NCI-H146 (cell line): ENCODE measurements at regions not wholly inside any gene's neighbourhood (a gene's known extent, or its start where the extent isn't known, plus 50 kb on each side); places are given as distances from the start of the nearest gene placed in this dataset.
"Not testable (repeated sequence)": the region's sequence is repeated elsewhere in the genome, so short reads cannot be mapped to it uniquely, and the experiment has no call there.

ENCODE experiments used
- DNase-seq: peaks from one replicate; lab custom pipeline; 2025; lab: John Stamatoyannopoulos, UW

DNA sequence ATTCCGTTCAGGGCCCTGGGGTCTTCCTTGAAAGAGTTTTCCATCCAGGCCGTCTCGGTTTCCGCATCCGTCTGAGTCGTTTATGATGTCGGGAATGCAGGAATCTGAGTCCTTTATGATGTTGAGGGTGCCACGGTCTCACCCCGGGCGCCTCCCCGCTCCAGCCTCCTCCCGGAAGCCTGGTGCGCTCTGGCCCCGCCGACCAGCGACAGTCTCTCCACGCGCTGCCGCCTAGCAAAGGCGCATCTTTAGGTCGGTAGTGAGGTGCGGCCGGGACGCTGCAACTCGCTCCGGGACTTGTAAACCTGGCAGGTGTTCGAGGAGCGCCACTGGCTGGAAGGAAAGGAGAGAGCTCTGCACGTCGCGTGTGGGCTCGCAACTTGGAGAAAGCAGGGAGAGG lies 132.6 kb downstream of the FAM72C start:
- not testable (repeated sequence) for DNase-seq

DNA sequence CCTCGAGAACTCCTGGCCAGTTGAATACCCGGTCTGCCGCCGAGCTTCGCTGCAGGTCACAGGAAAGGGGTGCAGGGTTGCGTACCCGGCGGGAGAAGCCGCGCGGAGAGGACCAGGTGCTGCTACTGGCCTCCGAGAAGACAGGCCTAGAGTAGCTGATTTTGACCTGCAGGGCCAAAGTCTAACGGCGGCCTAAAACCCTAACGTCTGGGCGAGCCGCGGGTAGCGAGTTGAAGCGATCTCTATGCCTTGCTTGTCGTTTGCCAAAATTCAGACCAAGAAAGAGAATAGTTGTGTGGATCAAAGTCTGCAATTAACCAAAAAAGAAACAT lies 133.2 kb downstream of the FAM72C start:
- DNase-seq: not testable (repeated sequence)

DNA sequence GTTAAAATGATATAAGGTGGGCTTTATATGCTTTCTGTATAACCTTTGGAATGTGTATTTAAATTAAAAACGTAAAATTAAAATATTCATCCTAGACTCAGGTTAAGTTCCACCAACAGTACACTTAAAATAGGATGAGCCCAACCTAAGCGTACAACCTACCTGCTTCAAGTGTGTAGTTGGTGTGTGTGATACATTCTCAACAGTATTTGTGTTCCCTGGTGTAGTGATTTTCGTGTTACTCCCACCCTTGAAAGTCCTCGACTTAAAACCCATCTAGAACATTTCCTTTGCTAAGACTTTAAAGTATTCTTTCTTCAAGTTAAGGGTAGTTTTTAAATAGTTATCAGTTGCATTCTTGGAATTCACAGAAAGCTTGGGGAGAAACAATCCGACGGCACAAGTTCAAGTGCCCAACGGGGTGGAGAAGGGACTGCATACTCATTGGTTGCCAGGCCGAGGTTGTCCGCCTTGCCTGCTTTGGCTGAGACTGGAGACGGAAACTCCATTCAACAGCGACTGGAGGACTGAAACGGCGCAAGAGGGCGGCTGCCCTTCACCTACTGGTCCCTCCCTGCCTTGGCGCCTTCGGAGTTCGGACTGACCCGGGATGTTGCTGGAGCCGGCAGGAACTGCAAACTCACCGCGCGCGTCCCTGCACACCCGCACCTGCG lies 133.7 kb downstream of the FAM72C start:
- DNase-seq: not testable (repeated sequence)

DNA sequence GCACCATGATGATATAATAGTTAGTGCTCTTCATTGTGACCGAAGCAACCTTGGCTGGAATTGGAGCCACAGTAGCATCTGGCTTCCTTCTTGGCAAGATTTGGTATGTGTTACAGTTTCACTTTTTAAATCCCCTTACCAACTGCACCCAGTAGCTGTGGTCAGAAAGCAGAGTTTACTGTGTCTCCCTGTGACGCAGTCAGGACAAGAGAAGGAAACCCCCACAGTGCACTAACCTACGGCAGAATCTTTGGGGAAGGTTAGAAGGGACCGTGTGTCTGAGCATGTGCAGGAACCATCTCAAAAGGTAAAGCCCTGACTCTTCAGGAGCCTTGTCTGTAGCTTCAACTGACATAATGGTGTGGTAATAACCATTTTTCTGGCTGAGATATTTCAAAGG lies 138.4 kb downstream of the FAM72C start:
- not testable (repeated sequence) for DNase-seq

DNA sequence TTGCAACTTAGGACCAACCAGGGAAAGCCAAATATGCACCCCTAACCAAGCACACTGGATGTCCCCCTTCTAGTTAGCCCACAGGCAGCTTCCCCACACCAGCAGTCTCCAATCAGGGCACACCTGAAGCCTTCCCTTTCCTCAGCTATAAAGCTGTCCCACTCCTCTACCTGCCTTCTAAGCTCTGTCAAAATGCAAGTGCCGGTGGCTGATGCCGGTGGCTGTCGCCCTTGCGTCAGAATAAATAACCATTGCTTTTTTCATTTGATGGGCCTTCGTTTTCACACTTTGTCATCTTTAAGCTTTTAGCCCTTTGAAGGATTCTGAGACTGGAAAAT lies 139.4 kb downstream of the FAM72C start:
- not testable (repeated sequence) for DNase-seq

DNA sequence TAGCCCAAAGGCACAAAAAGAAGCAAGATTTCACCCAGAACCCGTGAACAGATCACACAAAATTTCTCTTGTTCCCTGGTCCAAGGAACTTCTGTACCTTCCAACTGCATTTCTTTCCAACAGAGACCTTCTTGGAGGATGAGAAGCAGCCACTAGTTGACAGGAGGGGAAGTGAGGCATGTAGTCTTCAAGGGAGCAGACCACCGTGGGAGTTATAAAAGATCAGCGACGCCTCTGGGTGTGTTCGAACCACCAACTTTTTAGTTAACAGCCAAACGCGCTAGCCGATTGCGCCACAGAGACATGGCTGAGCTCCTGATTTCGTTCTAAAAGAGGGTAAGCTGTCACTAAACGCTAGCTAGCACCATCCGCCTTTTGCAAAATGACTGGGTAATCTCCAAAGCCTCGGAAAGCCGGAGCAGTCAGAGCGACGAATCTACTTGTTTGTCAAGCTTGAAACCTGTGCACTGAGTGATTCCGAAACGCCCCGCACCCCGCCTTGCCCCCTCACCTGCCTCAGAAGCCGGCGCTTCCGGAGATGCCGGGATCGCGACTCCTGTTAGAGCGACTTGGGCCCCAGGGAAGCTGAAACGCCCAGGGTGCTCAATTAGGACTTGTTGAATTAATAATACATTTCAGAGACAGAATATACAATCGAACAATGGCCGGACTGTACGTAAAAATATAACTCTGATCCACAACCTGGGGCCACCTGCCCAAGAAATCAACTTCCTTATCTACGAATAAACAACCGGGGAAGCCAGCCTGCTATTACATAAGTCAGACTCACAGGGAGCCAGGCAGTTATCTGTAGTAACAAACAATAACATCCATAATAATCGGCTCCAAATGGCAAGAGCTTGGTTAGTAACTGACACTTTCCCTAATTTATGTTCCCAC lies 140.1 kb downstream of the FAM72C start:
- not testable (repeated sequence) for DNase-seq

DNA sequence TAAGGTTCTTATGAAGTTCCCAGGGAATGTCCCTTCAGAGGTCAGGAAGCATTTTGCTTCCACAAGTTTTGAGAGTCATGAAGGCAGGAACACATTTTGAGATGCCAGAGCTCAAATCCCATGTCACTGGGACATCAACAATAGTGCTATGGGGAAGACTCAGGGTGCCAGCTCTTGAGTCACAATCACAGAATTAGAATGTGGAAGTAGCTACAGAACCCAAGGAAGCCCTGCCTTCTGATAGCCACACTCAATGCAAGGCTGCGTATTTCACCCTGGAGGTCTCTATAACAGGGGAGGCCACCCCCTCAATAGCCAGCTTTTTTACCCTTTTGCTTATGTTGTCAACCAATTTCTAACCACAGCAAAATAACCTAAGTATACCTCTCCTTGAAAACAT lies 145.6 kb downstream of the FAM72C start:
- not testable (repeated sequence) for DNase-seq

DNA sequence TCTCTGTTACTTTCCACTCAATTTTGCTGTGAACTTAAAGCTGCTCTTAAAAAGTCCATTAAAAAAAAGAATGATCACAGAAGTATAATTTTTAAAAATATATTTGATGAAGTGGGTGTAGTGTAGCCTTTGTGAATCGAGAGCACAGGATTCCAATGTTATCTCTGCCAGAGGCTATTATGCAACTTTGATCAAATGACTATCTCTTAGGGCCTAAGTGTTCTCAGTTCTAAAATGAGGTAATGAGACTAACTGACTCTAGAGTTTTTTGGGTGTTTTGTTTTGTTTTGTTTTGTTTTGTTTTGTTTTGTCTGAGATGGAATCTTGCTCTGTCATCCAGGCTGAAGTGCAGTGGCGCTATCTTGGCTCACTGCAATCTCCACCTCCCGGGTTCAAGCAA lies 147.5 kb downstream of the FAM72C start:
- DNase-seq: not testable (repeated sequence)

DNA sequence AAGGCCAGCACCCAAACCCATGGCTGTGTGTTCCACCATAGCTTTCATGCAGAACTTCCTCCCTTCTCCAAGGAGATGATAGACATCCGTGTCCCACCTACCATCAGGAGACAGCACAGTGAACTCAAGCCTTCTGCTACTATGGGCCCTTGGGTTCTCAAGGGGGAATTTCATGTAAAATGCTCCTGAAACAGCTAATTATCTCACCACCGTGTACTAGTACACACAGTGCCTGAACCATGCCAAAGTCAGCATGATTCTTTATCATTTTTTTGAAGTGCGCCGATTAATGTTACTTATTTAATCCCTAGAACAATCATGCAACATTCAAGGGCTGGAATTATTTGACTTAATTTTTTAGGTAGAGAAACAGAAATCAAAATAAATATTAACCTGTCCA lies 151.7 kb downstream of the FAM72C start:
- not testable (repeated sequence) for DNase-seq

DNA sequence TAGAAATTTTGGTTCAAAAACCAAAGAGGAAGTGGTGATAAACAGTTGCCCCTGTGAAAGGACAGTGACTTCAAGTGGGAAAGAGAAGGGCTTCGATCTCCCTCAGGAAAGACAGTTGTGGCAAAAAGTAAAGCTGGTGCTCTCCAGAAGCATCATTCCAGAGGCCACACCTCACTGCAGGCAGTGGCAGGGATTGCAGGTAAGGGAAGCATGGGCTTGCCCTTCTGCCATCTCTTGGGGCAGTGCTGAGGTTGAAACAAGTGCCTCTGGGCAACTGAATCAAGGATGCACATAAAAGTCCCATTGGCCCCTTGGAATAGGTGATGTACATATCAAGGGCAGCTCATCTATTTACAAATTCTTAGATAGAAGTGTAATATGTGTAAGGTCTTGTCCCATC lies 155.4 kb downstream of the FAM72C start:
- not testable (repeated sequence) for DNase-seq

DNA sequence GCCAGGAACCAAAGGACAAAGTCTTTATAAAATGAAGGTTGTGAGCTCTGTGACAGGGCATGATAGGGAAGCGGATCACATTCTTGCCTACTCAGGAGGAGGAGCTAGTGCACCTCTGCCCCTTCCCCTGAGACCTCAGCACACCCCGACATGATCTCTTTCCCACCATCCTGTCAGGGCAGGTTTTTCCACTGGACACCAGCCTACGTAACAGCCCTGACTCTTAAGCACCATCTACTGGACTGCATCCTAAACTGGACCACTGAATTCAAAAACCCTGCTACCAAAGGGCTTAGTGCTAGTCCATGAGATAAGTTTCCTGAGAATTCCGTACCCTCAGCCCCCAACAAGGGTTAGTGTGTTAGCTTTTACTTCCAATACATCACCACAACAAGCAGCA lies 166.4 kb downstream of the FAM72C start:
- DNase-seq: not testable (repeated sequence)

DNA sequence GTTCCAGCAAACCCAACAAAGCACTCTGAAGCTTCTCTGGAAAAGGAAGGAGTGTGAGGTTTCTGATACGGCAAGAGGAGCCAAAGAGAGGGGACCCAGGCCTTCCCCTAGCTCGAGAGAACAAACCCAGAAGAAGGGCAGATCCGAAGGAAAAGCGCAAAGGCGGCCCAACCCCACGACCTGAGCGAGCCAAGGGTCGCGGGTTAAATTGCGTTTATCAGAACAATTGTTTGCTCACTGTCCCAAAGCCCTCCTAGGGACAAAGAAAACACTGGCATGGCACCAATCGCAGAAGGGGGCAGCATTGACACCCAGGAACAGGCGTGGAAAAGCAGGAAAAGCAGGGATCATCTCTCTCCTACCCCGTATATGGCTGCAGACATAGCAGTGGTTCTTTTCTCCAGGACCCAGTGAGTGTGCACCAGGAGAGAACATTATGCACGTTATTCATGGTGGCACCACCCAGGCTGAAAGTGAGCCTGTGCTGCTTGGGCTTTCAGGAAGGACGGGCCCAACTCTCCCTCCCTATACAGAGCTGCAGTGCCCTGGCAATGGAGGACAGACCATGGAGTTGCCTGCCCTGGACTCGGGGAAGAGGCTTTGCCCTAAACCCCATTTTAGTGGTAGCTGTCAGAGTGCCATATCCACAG lies 167.0 kb downstream of the FAM72C start:
- not testable (repeated sequence) for DNase-seq

DNA sequence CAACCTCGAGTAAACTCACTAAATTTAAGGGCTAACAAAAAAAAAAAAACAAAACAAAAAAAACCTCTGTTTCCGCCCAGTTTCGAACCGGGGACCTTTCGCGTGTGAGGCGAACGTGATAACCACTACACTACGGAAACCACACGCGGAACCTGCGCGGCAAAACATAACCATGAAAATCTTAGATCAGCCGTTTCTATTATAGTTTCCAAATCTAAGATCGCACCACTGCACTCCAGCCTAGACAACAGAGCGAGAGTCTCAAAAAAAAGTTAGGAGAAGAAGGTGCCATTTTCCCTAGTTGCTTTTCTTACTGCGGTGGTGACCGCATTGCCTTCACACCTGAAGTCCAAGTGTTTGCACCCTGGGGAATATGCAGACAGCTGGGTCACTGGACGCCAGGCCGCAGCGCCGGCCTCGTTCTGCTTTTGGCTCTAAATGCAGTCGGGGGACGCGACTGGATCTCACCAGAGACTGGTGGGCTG lies 167.8 kb downstream of the FAM72C start:
- not testable (repeated sequence) for DNase-seq

DNA sequence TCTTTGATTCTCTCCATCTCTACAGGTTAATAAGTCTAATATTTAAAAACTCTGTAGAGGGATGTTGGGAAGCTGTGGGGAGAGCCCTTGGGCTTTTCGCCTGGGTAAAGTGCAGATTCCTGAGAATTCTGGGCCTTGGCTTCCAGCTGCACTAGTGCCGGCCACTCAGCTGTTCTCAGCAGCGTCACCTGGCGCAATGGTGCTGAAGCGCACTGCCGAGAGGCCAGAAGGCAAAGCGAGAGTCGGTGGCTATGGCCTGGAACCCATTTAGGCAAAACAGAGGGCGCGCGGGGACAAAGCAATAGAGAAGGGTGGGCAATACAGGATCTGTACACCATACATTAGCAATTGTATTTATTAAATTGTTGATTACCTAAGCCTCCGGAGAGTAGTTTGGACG lies 168.7 kb downstream of the FAM72C start:
- not testable (repeated sequence) for DNase-seq

DNA sequence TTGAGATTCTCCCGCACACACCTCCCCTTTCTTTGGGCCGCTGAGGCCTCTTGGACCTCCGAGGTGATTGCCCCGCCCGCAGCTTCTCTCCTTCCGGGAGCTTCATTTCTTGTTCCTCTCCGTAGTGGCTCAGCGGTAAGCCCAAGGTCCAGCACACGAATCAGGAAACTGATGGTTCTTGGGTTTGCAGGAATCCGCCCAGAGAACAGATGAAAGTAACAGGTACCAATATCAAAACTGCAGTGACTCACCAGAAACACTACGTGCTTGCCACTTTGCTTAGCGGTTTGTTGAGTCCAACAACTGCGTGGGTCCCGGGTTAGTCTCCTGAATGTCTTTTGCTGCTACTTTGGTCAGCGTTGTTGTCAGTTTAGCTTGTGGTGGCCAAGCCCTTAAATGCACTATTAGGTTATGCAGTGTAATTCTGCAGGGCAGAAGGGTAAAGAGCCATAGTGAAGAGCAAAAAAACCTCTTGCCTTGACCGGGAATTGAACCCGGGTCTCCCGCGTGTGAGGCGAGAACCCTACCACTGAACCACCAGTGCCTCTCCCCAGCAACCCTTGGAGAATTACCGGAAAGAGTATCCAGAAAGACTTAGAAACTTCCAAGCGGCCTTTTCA lies 172.1 kb downstream of the FAM72C start:
- DNase-seq: not testable (repeated sequence)

DNA sequence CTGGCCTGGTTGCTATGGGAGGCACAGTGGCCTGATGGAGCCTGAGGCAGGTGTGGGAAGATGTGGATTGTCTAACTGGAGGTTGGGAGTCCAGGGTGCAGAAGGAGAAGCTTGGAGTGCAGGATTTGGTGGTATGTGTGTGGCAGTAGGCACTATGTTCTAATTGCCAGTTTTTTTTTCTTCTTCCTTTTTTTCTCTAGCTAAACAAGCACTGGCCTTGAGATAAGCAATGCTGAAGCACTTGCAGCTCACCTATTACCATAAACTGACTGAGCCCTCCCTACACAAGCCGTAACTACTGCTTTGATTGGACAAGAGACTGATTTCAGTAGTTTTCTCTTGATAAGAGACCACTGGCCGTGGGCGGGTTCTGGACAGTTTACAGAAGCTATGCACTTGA lies 175.4 kb downstream of the FAM72C start:
- DNase-seq: not testable (repeated sequence)

DNA sequence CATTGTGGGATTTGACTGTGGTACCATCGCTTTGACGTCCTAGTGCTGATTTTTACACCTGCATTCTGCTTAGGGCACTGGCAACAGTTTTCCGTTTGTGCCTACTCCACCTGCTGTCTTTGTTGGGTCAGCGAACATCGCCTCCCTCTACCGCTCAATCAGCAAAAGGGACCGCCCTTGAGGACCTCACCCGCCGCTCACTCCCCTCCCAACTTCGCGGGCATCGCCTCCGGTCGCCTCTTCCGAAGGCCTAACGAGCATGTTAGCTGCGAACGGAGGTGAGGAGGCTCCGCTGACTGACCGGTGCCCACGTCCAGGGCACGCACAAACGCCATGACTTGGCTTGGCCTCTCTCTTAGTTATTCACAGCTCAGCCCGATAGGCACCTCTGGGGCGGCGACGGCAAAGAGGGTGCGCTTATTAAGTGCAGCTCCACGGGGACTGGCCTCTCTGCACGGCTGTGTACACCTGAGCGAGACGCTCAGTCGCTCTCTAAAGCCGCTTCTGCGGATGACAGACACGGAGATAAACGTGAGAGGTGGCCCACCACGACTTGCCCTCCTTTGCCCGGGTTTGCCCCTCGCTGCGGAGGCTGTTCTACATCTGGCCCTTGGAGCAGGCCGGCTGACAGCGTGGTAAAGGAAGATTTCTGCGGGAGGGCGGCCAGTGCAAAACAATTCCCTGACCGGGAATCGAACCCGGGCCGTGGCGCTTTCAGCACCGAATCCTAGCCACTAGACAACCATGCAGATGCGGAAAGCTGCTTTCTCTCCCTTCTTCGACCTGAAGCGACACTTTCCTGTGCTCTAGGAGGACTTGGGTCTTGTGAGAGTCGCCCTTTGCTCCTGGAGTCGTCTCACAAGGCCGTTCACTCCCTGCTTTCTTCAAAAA lies 179.5 kb downstream of the FAM72C start:
- not testable (repeated sequence) for DNase-seq

DNA sequence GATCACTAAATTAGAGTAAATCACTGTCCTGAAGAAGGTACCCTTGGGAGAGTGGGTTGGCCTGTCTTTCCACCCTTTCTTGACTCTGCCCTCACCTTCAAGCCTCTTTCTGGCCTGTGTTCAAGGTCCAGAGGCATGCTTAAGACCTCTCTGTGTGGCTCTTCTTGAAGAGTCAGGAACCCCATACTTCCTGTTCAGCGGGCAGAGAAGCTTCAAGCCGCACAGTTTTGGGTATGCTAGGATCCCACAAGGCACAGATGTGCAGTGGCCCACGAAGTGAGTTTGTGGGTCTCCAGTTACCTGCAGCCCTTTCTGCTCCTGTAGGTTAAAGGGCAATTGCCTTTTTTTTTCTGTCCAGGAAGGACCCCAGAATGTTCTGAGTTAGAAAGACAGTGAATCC lies 185.4 kb downstream of the FAM72C start:
- not testable (repeated sequence) for DNase-seq

DNA sequence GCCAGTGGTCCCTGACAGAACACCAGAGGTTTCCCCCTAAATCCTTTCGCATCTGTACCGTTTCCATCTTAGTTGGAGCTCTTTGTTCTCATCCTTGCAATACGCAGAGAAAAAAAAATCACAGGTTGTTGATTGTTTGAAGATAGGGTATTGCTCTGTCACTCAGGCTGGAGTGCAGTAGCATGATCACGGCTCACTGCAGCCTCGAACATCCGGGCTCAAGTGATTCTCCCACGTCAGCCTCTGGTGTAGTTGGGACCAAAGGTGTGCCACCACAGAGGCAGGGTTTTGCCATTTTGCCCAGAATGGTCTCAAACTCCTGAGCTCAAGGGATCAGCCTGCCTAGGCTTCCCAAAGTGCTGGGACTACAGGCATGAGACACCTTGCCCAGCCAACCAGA lies 185.9 kb downstream of the FAM72C start:
- not testable (repeated sequence) for DNase-seq

DNA sequence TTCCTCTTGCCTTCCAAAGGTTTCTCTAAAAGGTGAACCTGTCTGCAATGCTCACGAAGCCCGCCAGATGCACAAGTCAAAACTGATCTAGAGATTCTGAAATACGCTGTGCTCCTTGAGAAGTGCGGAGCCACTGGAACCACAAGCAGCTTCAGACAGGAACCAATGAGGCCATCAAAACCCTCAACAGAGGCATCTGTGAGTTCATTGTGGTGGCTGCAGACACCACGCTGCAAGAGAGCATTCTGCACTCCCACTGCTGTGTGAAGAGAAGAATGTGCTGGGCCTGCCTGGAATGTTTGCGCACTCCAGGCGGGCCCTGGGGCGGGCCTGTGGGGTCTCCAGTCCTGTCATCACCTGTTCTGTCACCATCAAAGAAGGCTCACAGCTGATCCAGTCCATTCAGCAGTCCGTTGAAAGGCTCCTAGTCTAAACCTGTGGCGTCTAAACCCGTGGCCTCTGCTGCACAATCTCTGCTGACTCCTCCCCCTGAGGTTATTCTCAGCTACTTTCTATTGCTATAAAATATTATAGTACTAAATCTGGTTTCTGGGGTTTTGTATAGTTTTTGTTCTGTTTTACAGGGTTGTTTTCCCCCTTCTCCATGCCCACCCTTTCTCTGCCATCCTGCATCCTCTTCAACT lies 187.4 kb downstream of the FAM72C start:
- not testable (repeated sequence) for DNase-seq

DNA sequence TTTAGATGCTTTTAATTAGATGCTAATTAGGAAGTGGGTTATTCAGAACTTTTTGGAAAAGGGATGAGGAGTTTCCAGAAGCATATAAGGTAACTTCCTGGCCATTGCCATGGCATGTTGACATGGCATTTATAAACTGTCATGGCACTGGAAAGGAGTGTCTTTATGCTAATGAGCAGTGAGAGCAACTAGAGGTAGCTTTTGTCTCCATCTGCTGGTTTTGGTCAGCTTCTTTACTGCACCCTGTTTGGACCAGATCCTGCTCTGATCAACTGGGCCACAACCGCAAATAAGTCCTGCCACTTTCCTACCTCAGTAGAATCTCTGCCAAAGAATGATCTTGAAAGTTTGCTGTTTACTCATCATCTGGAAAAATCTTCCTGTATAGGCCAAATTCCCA lies 193.6 kb downstream of the FAM72C start:
- not testable (repeated sequence) for DNase-seq
